SU-DHL-6 (cell line): ENCODE measurements at regions not wholly inside any gene's neighbourhood (a gene's known extent, or its start where the extent isn't known, plus 50 kb on each side); places are given as distances from the start of the nearest gene placed in this dataset.

ENCODE experiments used
- CTCF ChIP-seq: fragments of 200-600 bp; sonication (generic); IDR thresholded peaks from one replicate; pipeline ENCODE4 v1.5.1; 2017; ENCODE audit warnings: antibody characterized with exemption, mild to moderate bottlenecking, low read length, moderate library complexity; ENCODE audit not compliant: insufficient read depth, poor library complexity, severe bottlenecking
- EZH2phosphoT487 ChIP-seq: fragments of 200-600 bp; sonication (generic), shearing (Covaris generic); conservative IDR thresholded peaks from 2 replicates; pipeline ENCODE4 v1.6.1; 2018; ENCODE audit warnings: mild to moderate bottlenecking, antibody characterized with exemption, low read length, moderate library complexity, mixed read lengths

GRCh38 chr4:164484551-164484950 lies 269.4 kb upstream of the SMIM31 start:
- no peak for TF ChIP-seq CTCF
- TF ChIP-seq EZH2phosphoT487: no peak
